Activated T-cell treated with anti-CD3 and anti-CD28 coated beads, Interleukin-2, amount 50 U/mL, for 24 hours (primary cell): ENCODE measurements at regions not wholly inside any gene's neighbourhood (a gene's known extent, or its start where the extent isn't known, plus 50 kb on each side); places are given as distances from the start of the nearest gene placed in this dataset.

Experiments
- DNase-seq: peaks from one replicate; pipeline ENCODE4 v3.0.0-alpha.2; 2020
- H3K27ac Mint-ChIP-seq: 2 replicates; pipeline ENCODE4 v1.8.0; 2020; ENCODE audit warnings: mild to moderate bottlenecking, mixed read lengths
- H3K27me3 Mint-ChIP-seq: 2 replicates; pipeline ENCODE4 v1.8.0; 2020; ENCODE audit warnings: mixed read lengths
- H3K36me3 Mint-ChIP-seq: 2 replicates; pipeline ENCODE4 v1.8.0; 2020; ENCODE audit warnings: low read depth, mixed read lengths
- H3K4me1 Mint-ChIP-seq: 2 replicates; pipeline ENCODE4 v1.8.0; 2020; ENCODE audit warnings: low read depth, mixed read lengths
- H3K4me3 Mint-ChIP-seq: 2 replicates; pipeline ENCODE4 v1.8.0; 2020; ENCODE audit warnings: mild to moderate bottlenecking, moderate library complexity, mixed read lengths
- H3K9me3 Mint-ChIP-seq: 2 replicates; pipeline ENCODE4 v1.8.0; 2020; ENCODE audit warnings: mixed read lengths

- H3K4me1 Mint-ChIP-seq: no peaks in the 10 kb centered on the region
- no peaks in the 10 kb centered on the region for H3K36me3 Mint-ChIP-seq
- H3K4me3 Mint-ChIP-seq: no peak overlapping the region
- H3K9me3 Mint-ChIP-seq: no peaks in the 10 kb centered on the region
- no peak overlapping the region for H3K27ac Mint-ChIP-seq
- no peak for DNase-seq
- no peaks in the 10 kb centered on the region for H3K27me3 Mint-ChIP-seq
Observed at GRCh38 chr2:195392446-195393336, 264.3 kb upstream of the SLC39A10 start.

GRCh38 chr2:195390686-195391321 is 266.2 kb upstream of the SLC39A10 start:
- Mint-ChIP-seq H3K9me3 (no peaks in the 10 kb centered on the region), H3K4me3 (no peak overlapping the region), H3K4me1 (no peaks in the 10 kb centered on the region), H3K27ac (no peak overlapping the region), H3K27me3 (no peaks in the 10 kb centered on the region), H3K36me3 (no peaks in the 10 kb centered on the region)
- no peak for DNase-seq

- Mint-ChIP-seq H3K27me3 (no peaks in the 10 kb centered on the region), H3K4me3 (no peak overlapping the region), H3K36me3 (no peaks in the 10 kb centered on the region), H3K4me1 (peaks cover 2% of the 10 kb centered on the region), H3K27ac (no peak overlapping the region), H3K9me3 (no peaks in the 10 kb centered on the region)
- DNase-seq: no peak
Observed at GRCh38 chr2:195388028-195388427, 269.0 kb upstream of the SLC39A10 start.

GRCh38 chr2:195382186-195382585 is 274.8 kb upstream of the SLC39A10 start:
- no peak for DNase-seq
- Mint-ChIP-seq H3K4me3 (no peak overlapping the region), H3K9me3 (no peaks in the 10 kb centered on the region), H3K27me3 (no peaks in the 10 kb centered on the region), H3K36me3 (no peaks in the 10 kb centered on the region), H3K27ac (peak overlapping the region; percentile 74), H3K4me1 (peaks cover 11% of the 10 kb centered on the region)

GRCh38 chr2:195370167-195370943 is 286.7 kb upstream of the SLC39A10 start:
- H3K36me3 Mint-ChIP-seq: no peaks in the 10 kb centered on the region
- H3K27me3 Mint-ChIP-seq: no peaks in the 10 kb centered on the region
- peaks cover 6% of the 10 kb centered on the region for H3K9me3 Mint-ChIP-seq
- no peak overlapping the region for H3K27ac Mint-ChIP-seq
- no peak overlapping the region for H3K4me3 Mint-ChIP-seq
- DNase-seq: no peak
- H3K4me1 Mint-ChIP-seq: peaks cover 5% of the 10 kb centered on the region

GRCh38 chr2:195369218-195369587 is 287.8 kb upstream of the SLC39A10 start:
- DNase-seq: no peak
- no peak overlapping the region for H3K4me3 Mint-ChIP-seq

GRCh38 chr2:195368249-195369217 is 288.5 kb upstream of the SLC39A10 start:
- no peak overlapping the region for H3K27ac Mint-ChIP-seq
- no peaks in the 10 kb centered on the region for H3K36me3 Mint-ChIP-seq
- H3K9me3 Mint-ChIP-seq: peaks cover 17% of the 10 kb centered on the region
- peaks cover 17% of the 10 kb centered on the region for H3K4me1 Mint-ChIP-seq
- H3K27me3 Mint-ChIP-seq: no peaks in the 10 kb centered on the region
- no peak overlapping the region for H3K4me3 Mint-ChIP-seq
- no peak for DNase-seq

More at GRCh38 chr2:195369218-195369587, 287.8 kb upstream of the SLC39A10 start:
- Mint-ChIP-seq H3K9me3 (peaks cover 17% of the 10 kb centered on the region), H3K27me3 (no peaks in the 10 kb centered on the region), H3K27ac (no peak overlapping the region), H3K4me1 (peaks cover 16% of the 10 kb centered on the region), H3K36me3 (no peaks in the 10 kb centered on the region)

- peaks cover 22% of the 10 kb centered on the region for H3K4me1 Mint-ChIP-seq
- peaks cover 17% of the 10 kb centered on the region for H3K9me3 Mint-ChIP-seq
- H3K27me3 Mint-ChIP-seq: no peaks in the 10 kb centered on the region
- no peak for DNase-seq
- no peaks in the 10 kb centered on the region for H3K36me3 Mint-ChIP-seq
- no peak overlapping the region for H3K27ac Mint-ChIP-seq
- H3K4me3 Mint-ChIP-seq: no peak overlapping the region
Observed at GRCh38 chr2:195367809-195368208, 289.2 kb upstream of the SLC39A10 start.

- no peak overlapping the region for H3K4me3 Mint-ChIP-seq
- no peaks in the 10 kb centered on the region for H3K27me3 Mint-ChIP-seq
- peak overlapping the region; percentile 76 for H3K27ac Mint-ChIP-seq
- no peak for DNase-seq
- no peaks in the 10 kb centered on the region for H3K36me3 Mint-ChIP-seq
- peaks cover 42% of the 10 kb centered on the region for H3K4me1 Mint-ChIP-seq
- peaks cover 17% of the 10 kb centered on the region for H3K9me3 Mint-ChIP-seq
Observed at GRCh38 chr2:195364015-195364965, 292.7 kb upstream of the SLC39A10 start.

GRCh38 chr2:195363496-195363895 is 293.5 kb upstream of the SLC39A10 start:
- Mint-ChIP-seq H3K9me3 (peaks cover 17% of the 10 kb centered on the region), H3K27me3 (no peaks in the 10 kb centered on the region), H3K27ac (no peak overlapping the region), H3K36me3 (no peaks in the 10 kb centered on the region), H3K4me3 (no peak overlapping the region), H3K4me1 (peaks cover 50% of the 10 kb centered on the region)
- DNase-seq: no peak

GRCh38 chr2:195360242-195360641 is 296.8 kb upstream of the SLC39A10 start:
- Mint-ChIP-seq H3K4me3 (peak overlapping the region; percentile 47), H3K27ac (peak overlapping the region; percentile 80), H3K9me3 (peaks cover 10% of the 10 kb centered on the region), H3K27me3 (no peaks in the 10 kb centered on the region), H3K4me1 (peaks cover 49% of the 10 kb centered on the region), H3K36me3 (no peaks in the 10 kb centered on the region)
- no peak for DNase-seq

- peaks cover 39% of the 10 kb centered on the region for H3K4me1 Mint-ChIP-seq
Observed at GRCh38 chr2:195359043-195359735, 297.8 kb upstream of the SLC39A10 start.

More at GRCh38 chr2:195359043-195359735, 297.8 kb upstream of the SLC39A10 start:
- Mint-ChIP-seq H3K27ac (no peak overlapping the region), H3K27me3 (no peaks in the 10 kb centered on the region), H3K4me3 (no peak overlapping the region), H3K36me3 (no peaks in the 10 kb centered on the region), H3K9me3 (no peaks in the 10 kb centered on the region)
- no peak for DNase-seq
